ENCODE measurements at regions not wholly inside any gene's neighbourhood (a gene's known extent, or its start where the extent isn't known, plus 50 kb on each side); places are given as distances from the start of the nearest gene placed in this dataset.

- TF ChIP-seq POLR2A (IDR thresholded peaks at IDR 0.05; ENCODE audit: control extremely low read depth in 1 of 2, low read depth in 2 of 2, low read length in 2 of 2), result no peak
- no peak for TF ChIP-seq SRF (IDR thresholded peaks at IDR 0.05; ENCODE audit: low read depth, low read length)
- no peak for TF ChIP-seq MAX (IDR thresholded peaks at IDR 0.05)
These were observed 114.3 kb upstream of the TSLP start for GRCh38 chr5:110956913-110957813.
